ENCODE measurements at regions not wholly inside any gene's neighbourhood (a gene's known extent, or its start where the extent isn't known, plus 50 kb on each side); places are given as distances from the start of the nearest gene placed in this dataset.

- Histone ChIP-seq H3K4me2 (ENCODE audit: low read length) (no peak overlapping the region), H3K9ac (ENCODE audit: low read length) (no peak overlapping the region), H3K36me3 (ENCODE audit: insufficient read depth, low read length) (no peaks in the 10 kb centered on the region), H3K27ac (ENCODE audit: low read length) (no peak overlapping the region), H3K4me3 (ENCODE audit: low read length) (no peak overlapping the region), H3F3A (ENCODE audit: insufficient read depth, low read length, poor library complexity, severe bottlenecking) (no peaks in the 10 kb centered on the region), H3K9me2 (ENCODE audit: insufficient read depth, low read length) (no peaks in the 10 kb centered on the region), H4K20me1 (ENCODE audit: insufficient read depth) (no peaks in the 10 kb centered on the region), H2AFZ (ENCODE audit: low read depth, low read length) (no peak overlapping the region), H3K27me3 (ENCODE audit: insufficient read depth, low read depth, low read length) (no peaks in the 10 kb centered on the region), H3K9me3 (ENCODE audit: low read length) (no peaks in the 10 kb centered on the region), H3K79me2 (replicated peaks; ENCODE audit: insufficient read depth, low read length) (no peaks in the 10 kb centered on the region)
- TF ChIP-seq RAD21 (conservative IDR thresholded peaks at IDR 0.05) = no peak
- TF ChIP-seq POLR2AphosphoS5 (IDR thresholded peaks at IDR 0.05) = no peak
- TF ChIP-seq TAF1 (IDR thresholded peaks at IDR 0.05; ENCODE audit: low read depth) = no peak
- TF ChIP-seq CTCF (IDR thresholded peaks at IDR 0.05; ENCODE audit: poor library complexity, severe bottlenecking) = no peak
- no peak for TF ChIP-seq MXI1 (conservative IDR thresholded peaks at IDR 0.05; ENCODE audit: poor library complexity, severe bottlenecking)
- TF ChIP-seq EZH2 (IDR thresholded peaks at IDR 0.05; ENCODE audit: borderline replicate concordance, insufficient read depth, low read length, poor library complexity, severe bottlenecking) = no peak
- TF ChIP-seq EP300 (conservative IDR thresholded peaks at IDR 0.05; ENCODE audit: poor library complexity, severe bottlenecking) = no peak
- no peak for TF ChIP-seq SMC3 (conservative IDR thresholded peaks at IDR 0.05; ENCODE audit: poor library complexity)
- TF ChIP-seq REST (IDR thresholded peaks at IDR 0.05; ENCODE audit: borderline replicate concordance) = no peak
Observed at GRCh38 chr4:90030202-90030601, 97.0 kb upstream of the CCSER1 start.

GRCh38 chr4:90030953-90031352 is 96.2 kb upstream of the CCSER1 start:
- H2AFZ ChIP-seq (ENCODE audit: low read depth, low read length) = no peak overlapping the region
- H3K79me2 ChIP-seq (replicated peaks; ENCODE audit: insufficient read depth, low read length) = no peaks in the 10 kb centered on the region
- H3K9me2 ChIP-seq (ENCODE audit: insufficient read depth, low read length) = no peaks in the 10 kb centered on the region
- H4K20me1 ChIP-seq (ENCODE audit: insufficient read depth) = no peaks in the 10 kb centered on the region
- no peaks in the 10 kb centered on the region for H3K27me3 ChIP-seq (ENCODE audit: insufficient read depth, low read depth, low read length)
- H3K9me3 ChIP-seq (ENCODE audit: low read length) = no peaks in the 10 kb centered on the region
- TF ChIP-seq REST (IDR thresholded peaks at IDR 0.05; ENCODE audit: borderline replicate concordance) (no peak), RAD21 (conservative IDR thresholded peaks at IDR 0.05) (no peak), POLR2AphosphoS5 (IDR thresholded peaks at IDR 0.05) (no peak), SMC3 (conservative IDR thresholded peaks at IDR 0.05; ENCODE audit: poor library complexity) (no peak), CTCF (IDR thresholded peaks at IDR 0.05; ENCODE audit: poor library complexity, severe bottlenecking) (no peak), MXI1 (conservative IDR thresholded peaks at IDR 0.05; ENCODE audit: poor library complexity, severe bottlenecking) (no peak), EZH2 (IDR thresholded peaks at IDR 0.05; ENCODE audit: borderline replicate concordance, insufficient read depth, low read length, poor library complexity, severe bottlenecking) (no peak), TAF1 (IDR thresholded peaks at IDR 0.05; ENCODE audit: low read depth) (no peak), EP300 (conservative IDR thresholded peaks at IDR 0.05; ENCODE audit: poor library complexity, severe bottlenecking) (no peak)
- H3K27ac ChIP-seq (ENCODE audit: low read length) = no peak overlapping the region
- H3K9ac ChIP-seq (ENCODE audit: low read length) = no peak overlapping the region
- H3K4me3 ChIP-seq (ENCODE audit: low read length) = no peak overlapping the region
- no peaks in the 10 kb centered on the region for H3F3A ChIP-seq (ENCODE audit: insufficient read depth, low read length, poor library complexity, severe bottlenecking)
- H3K36me3 ChIP-seq (ENCODE audit: insufficient read depth, low read length) = no peaks in the 10 kb centered on the region
- no peak overlapping the region for H3K4me2 ChIP-seq (ENCODE audit: low read length)
